Stimulated activated naive CD4-positive, alpha-beta T cell treated with Interleukin-2 at 50 U/mL for 16 hours (primary cell): ENCODE measurements at regions not wholly inside any gene's neighbourhood (a gene's known extent, or its start where the extent isn't known, plus 50 kb on each side); places are given as distances from the start of the nearest gene placed in this dataset.

Experiments used
- DNase-seq: peaks from one replicate; lab custom pipeline; 2025; lab: John Stamatoyannopoulos, UW

DNA sequence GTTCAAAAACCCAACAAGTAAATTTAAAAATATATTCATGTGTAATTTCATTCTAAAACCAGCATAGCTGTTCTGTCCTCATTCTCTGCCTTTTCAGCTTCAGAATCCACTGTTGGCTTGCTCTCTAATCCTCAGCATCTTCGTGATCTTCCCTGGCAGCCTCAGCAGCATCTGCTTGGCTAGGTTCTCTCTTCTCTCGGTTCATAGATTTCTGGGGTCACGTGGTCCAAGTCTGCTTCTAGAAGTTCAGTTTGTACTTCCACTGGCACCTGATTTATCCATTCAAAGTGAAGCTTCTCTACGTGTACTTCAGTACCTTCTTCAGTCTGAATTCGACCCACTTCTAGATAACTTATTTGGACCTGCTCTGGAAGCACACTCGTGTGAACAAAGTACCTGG lies 245.7 kb downstream of the EPM2A start:
- no peak for DNase-seq

GRCh38 chr6:145490068-145490467 lies 245.3 kb downstream of the EPM2A start:
- DNase-seq, result no peak

- no peak for DNase-seq
These were observed 244.2 kb downstream of the EPM2A start for GRCh38 chr6:145491126-145491525.

DNA sequence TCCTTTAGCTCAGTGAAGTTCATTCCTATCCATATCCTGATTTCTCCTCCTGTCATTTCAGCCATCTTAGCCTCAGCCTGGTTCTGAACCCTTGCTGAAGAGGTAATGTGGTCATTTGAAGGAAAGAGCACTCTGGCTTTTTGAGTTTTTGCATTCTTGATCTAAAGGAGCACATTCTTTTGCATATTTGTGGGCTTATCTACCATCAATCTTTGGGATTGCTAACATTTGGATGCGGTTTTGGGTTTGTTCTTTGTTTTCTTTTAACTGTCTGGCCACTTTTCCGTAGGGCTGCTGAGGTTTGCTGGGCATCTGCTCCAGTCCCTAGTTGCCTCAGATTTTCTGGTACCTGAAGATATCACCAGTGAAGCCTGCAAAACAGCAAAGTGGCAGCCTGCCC lies 238.3 kb downstream of the EPM2A start:
- DNase-seq, result no peak

GRCh38 chr6:145498425-145498824 lies 236.9 kb downstream of the EPM2A start:
- DNase-seq, result no peak

DNA sequence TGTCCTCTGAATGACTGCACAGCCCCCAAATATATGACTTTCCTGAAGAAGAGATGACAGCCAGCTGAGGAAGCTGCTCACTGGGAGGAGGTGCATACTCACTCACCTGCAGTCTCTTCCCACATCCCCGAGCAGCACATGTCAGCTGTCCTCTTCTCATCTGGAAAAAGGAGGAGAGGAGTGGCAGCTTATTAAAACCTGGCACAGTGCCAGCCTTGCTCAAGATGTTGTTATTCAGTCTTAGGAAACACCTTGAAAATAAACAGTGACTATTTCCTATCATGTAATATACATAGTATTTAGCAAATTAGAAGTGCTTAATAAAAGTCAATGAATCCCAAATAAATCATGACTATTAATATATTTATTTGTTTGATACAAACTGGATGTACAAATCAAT lies 232.9 kb downstream of the EPM2A start:
- DNase-seq, result no peak

GRCh38 chr6:145506136-145506535 lies 229.2 kb downstream of the EPM2A start:
- no peak for DNase-seq

- no peak for DNase-seq
These were observed 228.8 kb downstream of the EPM2A start for GRCh38 chr6:145506565-145506964.

GRCh38 chr6:145507239-145507638 lies 228.1 kb downstream of the EPM2A start:
- no peak for DNase-seq

GRCh38 chr6:145508107-145508506 lies 227.2 kb downstream of the EPM2A start:
- DNase-seq, result no peak

DNA sequence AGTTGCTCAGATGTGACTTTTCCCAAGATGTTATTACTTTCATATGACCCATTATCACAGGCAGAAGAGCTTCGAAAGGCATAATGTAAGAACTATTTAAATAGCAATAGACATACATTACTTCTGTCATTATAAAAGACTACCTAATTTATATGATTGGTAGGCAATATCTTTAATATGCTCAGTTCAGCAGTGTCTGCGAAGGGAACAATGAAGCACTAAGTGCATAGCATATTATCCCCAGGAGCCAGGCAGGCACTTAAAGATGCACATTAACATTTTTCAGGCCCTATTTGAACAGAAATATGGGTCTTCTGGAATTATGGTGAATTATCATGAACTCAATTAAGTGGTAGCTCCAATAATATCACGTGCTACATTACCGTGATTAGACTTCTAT lies 217.8 kb downstream of the EPM2A start:
- DNase-seq, result no peak

DNA sequence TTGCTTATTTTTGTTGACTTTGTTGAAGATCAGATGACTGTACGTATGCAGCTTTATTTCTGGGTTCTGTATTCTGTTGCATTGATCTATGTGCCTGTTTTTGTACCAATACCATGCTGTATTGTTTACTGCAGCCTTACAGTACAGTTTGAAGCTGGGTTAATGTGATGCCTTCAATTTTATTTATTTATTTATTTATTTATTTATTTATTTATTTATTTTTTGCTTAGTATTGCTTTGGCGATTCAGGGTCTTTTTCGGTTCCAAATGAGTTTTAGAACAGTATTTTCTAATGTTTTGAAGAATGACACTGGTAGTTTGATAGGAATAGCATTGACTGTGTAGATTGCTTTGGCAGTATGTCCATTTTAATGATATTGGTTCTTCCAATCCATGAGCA lies 210.3 kb downstream of the EPM2A start:
- no peak for DNase-seq

DNA sequence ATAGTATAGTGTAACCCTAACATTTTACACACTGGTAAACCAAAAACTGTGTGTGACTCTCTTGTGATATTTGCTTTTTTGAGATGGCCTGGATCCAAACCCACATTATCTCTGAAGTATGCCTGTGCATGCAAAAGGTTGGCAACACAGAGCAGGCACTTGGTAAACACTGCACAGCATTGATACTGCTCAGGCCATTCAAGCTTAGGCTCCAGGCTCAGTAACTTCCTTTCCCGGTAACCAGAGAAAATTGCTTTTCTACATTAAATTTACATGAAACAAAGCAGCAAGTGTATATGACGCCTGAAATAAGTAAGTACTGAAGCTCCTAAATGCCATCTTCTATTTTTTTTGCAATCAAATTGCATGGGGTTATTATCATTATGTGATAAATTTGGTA lies 205.7 kb downstream of the EPM2A start:
- no peak for DNase-seq

GRCh38 chr6:145530454-145530853 lies 204.9 kb downstream of the EPM2A start:
- no peak for DNase-seq

- no peak for DNase-seq
These were observed 204.3 kb downstream of the EPM2A start for GRCh38 chr6:145531032-145531431.

- DNase-seq, result no peak
These were observed 203.5 kb downstream of the EPM2A start for GRCh38 chr6:145531822-145532221.

DNA sequence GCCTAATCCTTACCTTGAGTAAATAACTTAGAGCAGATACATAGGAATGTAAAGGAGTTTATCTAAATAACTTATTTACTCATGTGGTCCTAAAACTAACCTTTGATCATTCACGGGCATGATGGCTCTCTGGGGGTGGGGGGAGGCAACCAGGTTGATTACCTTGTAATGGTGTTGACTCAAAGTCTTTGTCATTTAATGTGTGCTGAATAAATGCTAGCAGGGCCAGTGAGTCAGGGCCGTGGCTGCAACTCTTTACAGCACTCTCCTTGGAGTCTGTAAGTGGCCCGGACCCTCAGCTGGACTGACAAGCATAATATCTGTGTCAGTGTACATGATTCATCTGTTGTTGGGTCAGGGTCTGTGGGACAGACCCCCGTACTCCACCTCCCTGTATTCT lies 203.0 kb downstream of the EPM2A start:
- DNase-seq, result no peak

DNA sequence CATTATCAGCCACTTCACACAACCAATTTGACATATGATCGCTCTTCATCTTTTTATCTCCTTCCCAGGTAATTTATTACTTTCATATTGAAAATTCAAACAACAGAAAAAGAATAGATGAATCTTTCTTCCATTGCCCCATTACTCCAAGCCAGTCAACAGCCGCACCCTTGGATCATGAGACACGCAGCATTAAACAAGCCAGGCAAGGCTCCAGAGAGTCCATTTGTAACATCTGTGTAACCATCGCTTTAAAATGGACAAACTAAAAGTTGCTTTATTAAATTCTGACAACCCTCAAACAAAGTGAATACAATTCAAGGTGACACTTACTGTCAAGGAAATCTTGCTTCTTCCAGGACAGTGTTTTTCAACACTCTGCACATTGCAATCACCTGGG lies 200.3 kb downstream of the EPM2A start:
- DNase-seq, result no peak

DNA sequence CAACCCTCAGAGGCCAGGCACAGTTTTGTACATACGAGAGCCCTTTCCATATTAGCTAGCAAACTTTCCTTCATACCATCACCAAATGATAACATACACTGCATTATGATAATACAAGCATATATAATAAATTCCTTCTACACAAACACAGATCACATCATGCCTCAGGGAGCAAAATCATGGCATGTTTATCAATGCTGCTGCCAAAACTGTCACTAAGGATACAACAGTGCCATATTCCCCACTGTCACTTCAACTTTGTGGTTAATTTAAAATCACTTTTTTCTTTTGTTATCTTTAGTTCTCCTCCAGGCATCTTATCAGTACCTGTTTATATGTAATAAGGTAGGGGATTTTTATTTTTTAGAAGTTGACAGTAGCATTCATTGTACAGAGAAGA lies 196.3 kb downstream of the EPM2A start:
- no peak for DNase-seq

DNA sequence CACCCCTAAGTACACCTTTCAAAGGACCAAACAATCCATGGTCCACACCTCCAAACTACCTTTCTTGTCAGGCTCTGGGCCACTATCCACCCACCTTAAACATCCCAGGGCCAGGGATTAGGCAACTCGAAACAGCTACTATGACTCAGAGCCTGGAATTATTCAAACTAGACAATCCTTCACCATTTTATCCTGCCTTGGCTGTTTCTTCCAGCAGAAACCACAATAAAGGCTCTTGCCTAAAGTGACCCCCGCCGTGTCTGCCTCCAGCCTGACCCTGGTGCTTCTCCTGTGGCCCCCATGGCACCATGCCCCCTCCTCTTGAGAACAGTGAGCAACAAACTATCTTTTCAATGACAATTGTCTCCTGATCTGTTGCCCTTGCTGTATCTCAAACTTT lies 195.5 kb downstream of the EPM2A start:
- DNase-seq, result no peak

DNA sequence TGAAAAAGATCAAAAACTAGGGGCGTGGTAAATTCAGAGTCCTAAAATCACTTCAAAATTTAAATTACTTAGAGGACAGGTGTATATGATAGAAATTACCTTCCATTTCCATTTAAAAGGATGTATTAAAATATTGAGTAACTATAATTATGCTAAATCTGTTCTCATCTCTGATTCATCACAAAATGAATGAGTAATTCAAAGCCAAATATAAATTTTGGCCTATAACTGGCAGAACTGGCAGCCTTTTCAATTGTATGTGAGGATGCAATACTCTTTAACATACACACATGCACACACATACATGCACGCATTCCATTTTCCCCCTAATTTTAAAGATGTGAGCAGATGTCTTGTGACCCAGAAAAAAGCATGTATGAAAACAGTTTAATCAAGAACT lies 194.6 kb downstream of the EPM2A start:
- no peak for DNase-seq

DNA sequence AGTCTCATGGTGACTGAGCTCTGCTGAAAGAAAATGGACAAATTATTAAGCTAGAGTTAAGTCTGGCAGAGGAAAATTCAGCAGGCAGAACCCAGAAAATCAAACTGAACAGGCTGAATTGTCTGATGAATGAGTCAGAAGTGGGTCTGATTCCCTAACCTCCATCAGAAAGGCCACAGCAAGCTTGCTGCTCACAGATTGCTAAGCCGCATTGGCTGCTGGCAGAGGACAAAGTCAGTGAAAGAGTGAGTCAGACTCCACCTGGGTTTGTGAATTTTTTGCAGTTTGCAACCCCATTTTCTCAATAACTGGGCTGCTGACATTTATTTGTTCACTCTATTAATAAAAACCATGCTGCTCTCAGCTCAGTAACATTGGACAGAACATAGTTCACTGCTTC lies 191.3 kb downstream of the EPM2A start:
- DNase-seq, result no peak

DNA sequence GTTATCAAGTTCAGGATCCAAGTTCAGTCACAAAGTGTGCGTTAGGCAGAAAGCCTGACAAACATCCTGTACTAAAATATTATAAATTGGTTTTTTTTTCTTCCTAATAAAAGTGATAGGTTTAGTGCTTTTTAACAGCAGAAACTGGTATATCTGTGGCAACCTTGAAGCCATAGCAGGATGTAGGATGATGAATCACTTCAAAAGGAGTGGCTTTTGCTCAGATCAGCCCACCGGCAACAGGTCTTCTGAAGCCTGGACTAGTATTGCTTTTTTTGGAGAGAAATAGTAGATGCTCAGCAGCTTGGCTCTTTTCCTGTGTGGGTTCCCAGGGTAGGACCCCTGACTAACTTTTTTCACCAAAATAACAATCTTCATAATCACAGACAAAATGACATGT lies 190.8 kb downstream of the EPM2A start:
- no peak for DNase-seq

DNA sequence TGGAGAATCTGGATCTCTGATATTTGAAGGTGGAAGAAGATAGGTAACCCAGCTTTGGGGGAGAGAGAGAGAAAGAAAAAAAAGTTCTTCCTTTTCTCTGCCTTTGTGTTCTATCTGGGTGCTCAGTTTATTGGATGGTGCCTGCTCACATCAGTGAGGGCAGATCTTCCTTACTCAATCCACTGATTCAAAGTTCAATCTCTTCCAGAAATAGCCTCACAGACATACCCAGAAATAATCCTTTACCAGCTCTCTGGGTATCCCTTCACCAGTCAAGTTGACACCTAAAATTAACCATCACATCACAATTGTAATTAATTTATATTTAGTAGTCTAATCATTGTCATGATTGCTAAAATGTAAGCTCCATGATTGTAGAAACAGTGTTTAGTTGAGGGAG lies 189.1 kb downstream of the EPM2A start:
- no peak for DNase-seq

- DNase-seq, result no peak
These were observed 187.6 kb downstream of the EPM2A start for GRCh38 chr6:145547594-145548335.
